DOHH2 (cell line): ENCODE measurements at regions not wholly inside any gene's neighbourhood (a gene's known extent, or its start where the extent isn't known, plus 50 kb on each side); places are given as distances from the start of the nearest gene placed in this dataset.

Experiments
- CTCF ChIP-seq: fragments of 200-600 bp; sonication (generic); IDR thresholded peaks from one replicate; pipeline ENCODE4 v1.5.1; 2014; ENCODE audit warnings: antibody characterized with exemption, mild to moderate bottlenecking, low read depth, low read length; ENCODE audit not compliant: poor library complexity, severe bottlenecking
- EZH2phosphoT487 ChIP-seq: fragments of 200-600 bp; sonication (generic); IDR thresholded peaks from 2 replicates; pipeline ENCODE4 v1.6.1; 2017; ENCODE audit warnings: borderline replicate concordance, mild to moderate bottlenecking, antibody characterized with exemption, low read length, moderate library complexity, mixed read lengths

- TF ChIP-seq CTCF (no peak), EZH2phosphoT487 (no peak)
Observed at GRCh38 chr21:22476726-22477646, 1478.8 kb downstream of the NCAM2 start.
